ENCODE measurements at regions not wholly inside any gene's neighbourhood (a gene's known extent, or its start where the extent isn't known, plus 50 kb on each side); places are given as distances from the start of the nearest gene placed in this dataset.
"Not testable (repeated sequence)": the region's sequence is repeated elsewhere in the genome, so short reads cannot be mapped to it uniquely, and the experiment has no call there.

GRCh38 chr9:27829621-27830020 lies 256.3 kb upstream of the C9orf72 start:
- DNase-seq (ENCODE audit: extremely low read depth, low read depth), result no peak
- no peak for TF ChIP-seq CTCF (IDR thresholded peaks at IDR 0.05; ENCODE audit: low read depth, low read length)

- not testable (repeated sequence) for DNase-seq (ENCODE audit: extremely low read depth, low read depth)
Measured at GRCh38 chr9:27832108-27832507, 258.8 kb upstream of the C9orf72 start.

GRCh38 chr9:27835286-27835685 lies 262.0 kb upstream of the C9orf72 start:
- no peak for TF ChIP-seq CTCF (IDR thresholded peaks at IDR 0.05; ENCODE audit: low read depth, low read length)
- DNase-seq (ENCODE audit: extremely low read depth, low read depth), result no peak

- DNase-seq (ENCODE audit: extremely low read depth, low read depth), result no peak
- no peak for TF ChIP-seq CTCF (IDR thresholded peaks at IDR 0.05; ENCODE audit: low read depth, low read length)
Measured at GRCh38 chr9:27835746-27836145, 262.5 kb upstream of the C9orf72 start.

- DNase-seq (ENCODE audit: extremely low read depth, low read depth), result no peak
- TF ChIP-seq CTCF (IDR thresholded peaks at IDR 0.05; ENCODE audit: low read depth, low read length), result no peak
Measured at GRCh38 chr9:27836661-27837401, 263.6 kb upstream of the C9orf72 start.

GRCh38 chr9:27838876-27839275 lies 265.6 kb upstream of the C9orf72 start:
- no peak for TF ChIP-seq CTCF (IDR thresholded peaks at IDR 0.05; ENCODE audit: low read depth, low read length)

GRCh38 chr9:27839767-27840166 lies 266.5 kb upstream of the C9orf72 start:
- DNase-seq (ENCODE audit: extremely low read depth, low read depth), result not testable (repeated sequence)

More at GRCh38 chr9:27838876-27839275, 265.6 kb upstream of the C9orf72 start:
- no peak for DNase-seq (ENCODE audit: extremely low read depth, low read depth)

GRCh38 chr9:27844797-27845196 lies 271.5 kb upstream of the C9orf72 start:
- no peak for DNase-seq (ENCODE audit: extremely low read depth, low read depth)
- TF ChIP-seq CTCF (IDR thresholded peaks at IDR 0.05; ENCODE audit: low read depth, low read length), result no peak

All from AG09319 (cell line).